Stomach (tissue), 8 donors: ENCODE measurements at regions not wholly inside any gene's neighbourhood (a gene's known extent, or its start where the extent isn't known, plus 50 kb on each side); places are given as distances from the start of the nearest gene placed in this dataset.
A peak's percentile ranks its signal among the peaks of the same experiment; 100 is the strongest.

Experiments
- DNase-seq, 2 donors: peaks; one replicate each; pipeline versions ENCODE4 v3.0.0 to v3.0.0-alpha.2; 2013 to 2019
- H3K27ac ChIP-seq, 5 donors: fragments of 200-600 bp in 4 of 5; sonication (generic) in 4 of 5; one replicate each; pipeline ENCODE4 v1.5.1; 2013 to 2019; ENCODE audit warnings: mild to moderate bottlenecking in 1 of 5, moderate library complexity in 1 of 5
- H3K27me3 ChIP-seq, 3 donors: fragments of 200-600 bp; sonication (generic); one replicate each; pipeline ENCODE4 v1.5.1; 2017 to 2019; ENCODE audit warnings: mixed run types in 1 of 3
- H3K36me3 ChIP-seq, 4 donors: fragments of 200-600 bp; sonication (generic); 1 replicate in 3 of 4; 2 replicates in 1 of 4; pipeline ENCODE4 v1.5.1; 2016 to 2019
- H3K4me1 ChIP-seq, 4 donors: fragments of 200-600 bp; sonication (generic); one replicate each; pipeline ENCODE4 v1.5.1; 2016 to 2019
- H3K4me3 ChIP-seq, 4 donors: fragments of 200-600 bp; sonication (generic) in 3 of 4; one replicate each; pipeline ENCODE4 v1.5.1; 2016 to 2019; ENCODE audit warnings: mild to moderate bottlenecking in 1 of 4
- H3K9me3 ChIP-seq, 4 donors: fragments of 200-600 bp; sonication (generic); one replicate each; pipeline ENCODE4 v1.5.1; 2016 to 2019
- EP300 ChIP-seq: sonication (generic); formaldehyde crosslinking; IDR thresholded peaks from one replicate; pipeline ENCODE4 v1.6.1; 2017; ENCODE audit warnings: antibody characterized with exemption
- POLR2A ChIP-seq, 4 donors: fragments of 450-650 bp; IDR thresholded peaks; one replicate each; pipeline ENCODE4 v1.6.1; 2016; ENCODE audit warnings: antibody characterized with exemption in 4 of 4, control low read depth in 2 of 4, mild to moderate bottlenecking in 1 of 4, moderate library complexity in 1 of 4
- POLR2AphosphoS5 ChIP-seq, 3 donors: sonication (generic); formaldehyde crosslinking; IDR thresholded peaks; one replicate each; pipeline ENCODE4 v1.6.1; 2016; ENCODE audit warnings: antibody characterized with exemption in 3 of 3
- WGBS, 5 donors: extraction: QIAGEN DNeasy Blood & Tissue Kit in 3 of 5; methylation state at CpG; one replicate each; pipeline versions ENCODE4 v1.1.5 to v1.1.7; 2013 to 2018; 5-methylcytosine and 5-hydroxymethylcytosine counted together
- intact Hi-C: fragments of 100-400 bp; cut with DNase I; formaldehyde crosslinking; loops from one replicate; pipeline ENCODE4 v1.15.1; 2023; ENCODE audit warnings: low total_unique reads
- TF ChIP-seq, protein P1 (sequence below), 7 experiments: fragments of 450-650 bp in 4 of 7; fragments of 200-600 bp in 3 of 7; sonication (generic) in 3 of 7; IDR thresholded peaks; one replicate each; pipeline ENCODE4 v1.5.1; 2016 to 2019; ENCODE audit warnings: antibody characterized with exemption in 7 of 7, control low read depth in 2 of 7, mild to moderate bottlenecking in 1 of 7
- donor health status: healthy with polysubstance abuse.
- donor health status: Bipolar disorder and iron deficiency.
- donor health status: healthy.

GRCh38 chr1:232274999-232275710, 354.8 kb downstream of the SIPA1L2 start:
- TF ChIP-seq POLR2AphosphoS5 (IDR thresholded peaks at IDR 0.05) (no peak), POLR2A (IDR thresholded peaks at IDR 0.05) (no peak), EP300 (no peak)
- TF ChIP-seq, protein P1, sequence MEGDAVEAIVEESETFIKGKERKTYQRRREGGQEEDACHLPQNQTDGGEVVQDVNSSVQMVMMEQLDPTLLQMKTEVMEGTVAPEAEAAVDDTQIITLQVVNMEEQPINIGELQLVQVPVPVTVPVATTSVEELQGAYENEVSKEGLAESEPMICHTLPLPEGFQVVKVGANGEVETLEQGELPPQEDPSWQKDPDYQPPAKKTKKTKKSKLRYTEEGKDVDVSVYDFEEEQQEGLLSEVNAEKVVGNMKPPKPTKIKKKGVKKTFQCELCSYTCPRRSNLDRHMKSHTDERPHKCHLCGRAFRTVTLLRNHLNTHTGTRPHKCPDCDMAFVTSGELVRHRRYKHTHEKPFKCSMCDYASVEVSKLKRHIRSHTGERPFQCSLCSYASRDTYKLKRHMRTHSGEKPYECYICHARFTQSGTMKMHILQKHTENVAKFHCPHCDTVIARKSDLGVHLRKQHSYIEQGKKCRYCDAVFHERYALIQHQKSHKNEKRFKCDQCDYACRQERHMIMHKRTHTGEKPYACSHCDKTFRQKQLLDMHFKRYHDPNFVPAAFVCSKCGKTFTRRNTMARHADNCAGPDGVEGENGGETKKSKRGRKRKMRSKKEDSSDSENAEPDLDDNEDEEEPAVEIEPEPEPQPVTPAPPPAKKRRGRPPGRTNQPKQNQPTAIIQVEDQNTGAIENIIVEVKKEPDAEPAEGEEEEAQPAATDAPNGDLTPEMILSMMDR (IDR thresholded peaks at IDR 0.05), result no peak
- H3K9me3 ChIP-seq, result no peaks in the 10 kb centered on the region
- H3K27me3 ChIP-seq, result peaks cover 0 to 19% (median 14%) of the 10 kb centered on the region in 3 donors
- DNase-seq, result no peak
- H3K4me3 ChIP-seq, result no peak overlapping the region
- H3K4me1 ChIP-seq, result peaks cover 0 to 12% (median 7%) of the 10 kb centered on the region in 4 donors
- intact Hi-C loops, result no loop called here
- WGBS, 5 donors, result 70 to 82% (median 79%) methylated on average over 11 of the region's 11 CpGs
- H3K36me3 ChIP-seq, result no peaks in the 10 kb centered on the region
- H3K27ac ChIP-seq, result no peak overlapping the region

DNA sequence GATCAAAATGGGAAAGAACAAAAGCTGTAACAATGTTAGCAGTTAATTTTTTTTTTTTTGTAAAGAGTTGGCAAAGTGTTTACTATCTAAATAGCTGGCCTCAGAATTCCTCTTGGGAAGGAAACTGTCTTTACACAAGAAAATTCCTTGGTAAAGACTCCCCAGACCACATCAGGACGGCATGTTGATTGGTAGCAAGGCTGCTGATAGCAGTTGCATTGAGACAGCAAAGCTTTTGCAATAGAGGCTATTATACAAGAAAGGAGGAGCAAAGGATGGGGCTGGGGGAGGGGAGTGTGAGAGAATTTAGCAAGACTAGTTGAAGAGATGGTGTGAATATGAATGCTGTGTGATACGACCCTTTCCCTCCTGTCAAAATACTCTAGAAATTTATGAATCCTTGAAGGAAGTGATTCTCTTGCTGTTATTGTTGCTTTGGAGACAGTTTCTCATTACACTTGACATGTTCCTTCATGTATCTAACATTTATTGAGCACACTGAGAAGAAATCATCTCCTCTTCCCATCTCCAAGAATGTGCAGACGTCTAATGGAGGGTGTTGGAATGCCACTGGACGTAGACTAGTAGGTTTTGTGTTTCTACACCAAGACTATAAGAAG, 355.6 kb downstream of the SIPA1L2 start:
- TF ChIP-seq, protein P1 (IDR thresholded peaks at IDR 0.05), result no peak
- Histone ChIP-seq H3K36me3 (no peaks in the 10 kb centered on the region), H3K27me3 (peaks cover 0 to 19% (median 14%) of the 10 kb centered on the region in 3 donors), H3K9me3 (no peaks in the 10 kb centered on the region), H3K4me1 (peaks cover 0 to 12% (median 7%) of the 10 kb centered on the region in 4 donors), H3K4me3 (no peak overlapping the region), H3K27ac (no peak overlapping the region)
- DNase-seq, result no peak
- intact Hi-C loops, result no loop called here
- WGBS, 5 donors, result 66 to 79% (median 73%) methylated on average over 4 of the region's 4 CpGs

DNA sequence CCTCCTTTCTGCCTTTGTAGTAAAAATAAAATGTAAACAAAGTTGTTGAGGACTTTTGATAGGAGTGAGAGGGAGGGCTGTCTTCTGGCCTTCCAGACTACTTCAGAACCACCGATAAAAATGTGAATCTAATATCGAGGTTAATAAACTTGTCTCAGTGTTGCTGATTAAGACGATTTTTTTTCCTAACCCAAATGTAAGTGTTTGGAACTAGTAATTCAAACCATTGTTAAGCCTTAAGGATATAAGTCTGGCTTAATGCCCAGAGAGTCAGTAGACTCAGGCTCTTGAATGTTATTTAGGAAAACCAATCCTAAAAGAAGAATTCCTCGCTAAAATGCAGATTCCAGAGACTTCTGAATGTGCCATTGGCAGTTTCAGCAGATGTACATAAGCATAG, 356.9 kb downstream of the SIPA1L2 start:
- Histone ChIP-seq H3K4me1 (peaks cover 0 to 12% (median 7%) of the 10 kb centered on the region in 4 donors), H3K36me3 (no peaks in the 10 kb centered on the region), H3K27ac (no peak overlapping the region), H3K9me3 (no peaks in the 10 kb centered on the region), H3K4me3 (no peak overlapping the region), H3K27me3 (peaks cover 0 to 19% (median 14%) of the 10 kb centered on the region in 3 donors)
- DNase-seq, result peak in 1 of 2 donors; percentile 46
- intact Hi-C loops, result no loop called here
- TF ChIP-seq POLR2A (IDR thresholded peaks at IDR 0.05), result no peak
- TF ChIP-seq EP300, result no peak
- TF ChIP-seq, protein P1 (IDR thresholded peaks at IDR 0.05), result no peak
- no peak for TF ChIP-seq POLR2AphosphoS5 (IDR thresholded peaks at IDR 0.05)
- WGBS, 5 donors, result 15 to 35% (median 27%) methylated on average over 4 of the region's 4 CpGs

DNA sequence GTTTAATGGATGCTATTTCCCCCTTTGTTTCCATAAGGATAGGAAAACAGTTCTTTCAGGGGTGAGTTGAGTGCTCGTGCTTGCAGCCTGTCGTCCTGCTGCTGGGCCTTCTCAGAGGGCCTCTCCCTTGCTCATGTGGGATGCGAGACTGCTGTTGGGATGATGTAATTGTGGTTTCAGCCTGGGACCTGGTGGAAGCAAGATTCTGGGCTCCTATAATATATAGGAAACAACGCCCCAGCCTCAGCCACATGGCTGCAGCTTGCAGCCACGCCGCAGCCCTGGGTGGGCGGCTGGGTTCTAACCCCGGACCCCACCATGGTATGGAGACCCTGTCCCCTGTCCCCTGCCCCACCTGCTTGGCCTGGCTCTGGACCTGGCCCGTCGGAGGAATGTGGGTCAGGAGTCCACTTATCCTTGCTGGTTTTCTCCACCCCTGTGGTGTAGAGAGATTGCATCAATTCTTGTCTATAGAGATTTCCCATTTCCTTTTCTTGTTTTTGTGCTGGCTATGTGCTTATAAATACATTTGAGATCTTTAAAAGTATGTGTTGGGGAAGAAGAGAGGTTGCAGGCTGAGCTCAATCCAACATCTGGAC, 357.8 kb downstream of the SIPA1L2 start:
- peaks cover 0 to 12% (median 7%) of the 10 kb centered on the region in 4 donors for H3K4me1 ChIP-seq
- H3K36me3 ChIP-seq, result no peaks in the 10 kb centered on the region
- no peak overlapping the region for H3K4me3 ChIP-seq
- DNase-seq, result peak in 1 of 2 donors; percentile 72
- intact Hi-C loops, result no loop called here
- H3K27me3 ChIP-seq, result peaks cover 0 to 19% (median 11%) of the 10 kb centered on the region in 3 donors
- 61 to 77% (median 72%) methylated on average over 5 to 10 of the region's 10 CpGs for WGBS, 5 donors
- no peak overlapping the region for H3K27ac ChIP-seq
- TF ChIP-seq POLR2AphosphoS5 (IDR thresholded peaks at IDR 0.05) (no peak), POLR2A (IDR thresholded peaks at IDR 0.05) (no peak), EP300 (no peak)
- TF ChIP-seq, protein P1 (IDR thresholded peaks at IDR 0.05), result no peak
- H3K9me3 ChIP-seq, result no peaks in the 10 kb centered on the region
